Retinal pigment epithelial cell (primary cell): ENCODE measurements at regions not wholly inside any gene's neighbourhood (a gene's known extent, or its start where the extent isn't known, plus 50 kb on each side); places are given as distances from the start of the nearest gene placed in this dataset.

ENCODE experiments used
- DNase-seq: peaks from one replicate; pipeline ENCODE4 v3.0.0-alpha.2; 2010; ENCODE audit warnings: low read depth
- H3K4me3 ChIP-seq: 2 replicates; pipeline ENCODE4 v1.5.1; 2011; ENCODE audit warnings: mild to moderate bottlenecking, low read length, control low read depth, moderate library complexity
- CTCF ChIP-seq: conservative IDR thresholded peaks from 2 replicates; pipeline ENCODE4 v1.5.1; 2011; ENCODE audit warnings: low read depth, low read length, control low read depth, inconsistent platforms

GRCh38 chr9:29697011-29697410, 2123.7 kb upstream of the C9orf72 start:
- TF ChIP-seq CTCF: no peak
- H3K4me3 ChIP-seq: no peak overlapping the region
- DNase-seq: no peak

- no peak overlapping the region for H3K4me3 ChIP-seq
- TF ChIP-seq CTCF: no peak
- DNase-seq: no peak
Observed at GRCh38 chr9:29701559-29701958, 2128.3 kb upstream of the C9orf72 start.

- no peak overlapping the region for H3K4me3 ChIP-seq
- no peak for DNase-seq
- no peak for TF ChIP-seq CTCF
Observed at GRCh38 chr9:29701971-29702370, 2128.7 kb upstream of the C9orf72 start.

- no peak for DNase-seq
- TF ChIP-seq CTCF: no peak
- H3K4me3 ChIP-seq: no peak overlapping the region
Observed at GRCh38 chr9:29714860-29715259, 2141.6 kb upstream of the C9orf72 start.

- H3K4me3 ChIP-seq: no peak overlapping the region
- TF ChIP-seq CTCF: no peak
- no peak for DNase-seq
Observed at GRCh38 chr9:29717631-29718030, 2144.3 kb upstream of the C9orf72 start.

GRCh38 chr9:29730163-29730562, 2156.9 kb upstream of the C9orf72 start:
- no peak for TF ChIP-seq CTCF
- no peak overlapping the region for H3K4me3 ChIP-seq
- no peak for DNase-seq

- no peak overlapping the region for H3K4me3 ChIP-seq
- no peak for DNase-seq
- no peak for TF ChIP-seq CTCF
Observed at GRCh38 chr9:29740518-29740917, 2167.2 kb upstream of the C9orf72 start.
